Fibroblast of lung (primary cell): ENCODE measurements at regions not wholly inside any gene's neighbourhood (a gene's known extent, or its start where the extent isn't known, plus 50 kb on each side); places are given as distances from the start of the nearest gene placed in this dataset.

Experiments
- DNase-seq, 2 donors: peaks; one replicate each; pipeline versions ENCODE4 v3.0.0 to v3.0.0-alpha.2; 2010; ENCODE audit warnings: low read depth in 2 of 2
- H2AFZ ChIP-seq: 2 replicates; pipeline ENCODE4 v1.5.1; 2012; ENCODE audit warnings: low read length, control low read depth, inconsistent platforms
- H3K27ac ChIP-seq: 2 replicates; pipeline ENCODE4 v1.5.1; 2011; ENCODE audit warnings: low read length, control low read depth; ENCODE audit not compliant: insufficient read depth
- H3K27me3 ChIP-seq: 2 replicates; pipeline ENCODE4 v1.5.1; 2011; ENCODE audit warnings: mild to moderate bottlenecking, low read length; ENCODE audit not compliant: control insufficient read depth, insufficient read depth
- H3K36me3 ChIP-seq: 2 replicates; pipeline ENCODE4 v1.5.1; 2011; ENCODE audit warnings: low read length; ENCODE audit not compliant: control insufficient read depth, insufficient read depth
- H3K4me1 ChIP-seq: 2 replicates; pipeline ENCODE4 v1.5.1; 2011; ENCODE audit warnings: low read length; ENCODE audit not compliant: control insufficient read depth, insufficient read depth; ENCODE audit errors: extremely low read depth
- H3K4me2 ChIP-seq: 2 replicates; pipeline ENCODE4 v1.5.1; 2011; ENCODE audit warnings: low read length, control low read depth; ENCODE audit not compliant: insufficient read depth; ENCODE audit errors: extremely low read depth
- H3K4me3 ChIP-seq, 4 experiments: fragments of 200-600 bp in 1 of 4; sonication (generic) in 1 of 4; replicated peaks in 1 of 4; 2 replicates each; pipeline ENCODE4 v1.5.1; 2011 to 2016; ENCODE audit warnings: low read length in 4 of 4, low read depth in 3 of 4, mild to moderate bottlenecking in 3 of 4, control low read depth in 2 of 4, inconsistent platforms in 1 of 4, mixed read lengths in 1 of 4; ENCODE audit not compliant: insufficient read depth in 1 of 4; ENCODE audit errors: control extremely low read depth in 1 of 4
- H3K79me2 ChIP-seq: 2 replicates; pipeline ENCODE4 v1.5.1; 2012; ENCODE audit warnings: mild to moderate bottlenecking, low read length, inconsistent platforms; ENCODE audit not compliant: control insufficient read depth, insufficient read depth
- H3K9ac ChIP-seq: 2 replicates; pipeline ENCODE4 v1.5.1; 2011; ENCODE audit warnings: mild to moderate bottlenecking, low read length, control low read depth; ENCODE audit not compliant: insufficient read depth
- H3K9me3 ChIP-seq: 2 replicates; pipeline ENCODE4 v1.5.1; 2012; ENCODE audit warnings: low read depth, low read length; ENCODE audit not compliant: control insufficient read depth, insufficient read depth
- H4K20me1 ChIP-seq: 2 replicates; pipeline ENCODE4 v1.5.1; 2011; ENCODE audit warnings: low read length; ENCODE audit not compliant: control insufficient read depth, insufficient read depth; ENCODE audit errors: extremely low read depth
- CTCF ChIP-seq, 2 donors: IDR thresholded peaks in 1 of 2; conservative IDR thresholded peaks in 1 of 2; 1 replicate in 1 of 2; 2 replicates in 1 of 2; pipeline ENCODE4 v1.5.1; 2011 to 2012; ENCODE audit warnings: low read length in 2 of 2, control low read depth in 1 of 2, inconsistent platforms in 1 of 2, low read depth in 1 of 2, mild to moderate bottlenecking in 1 of 2
- EZH2 ChIP-seq: IDR thresholded peaks from 2 replicates; pipeline ENCODE4 v1.5.1; 2012; ENCODE audit warnings: low read length, control low read depth, mild to moderate bottlenecking; ENCODE audit errors: missing control alignments

- no peak for TF ChIP-seq CTCF (conservative IDR thresholded peaks at IDR 0.05 in 1 of 2, IDR thresholded peaks at IDR 0.05 in 1 of 2; ENCODE audit: low read depth in 1 of 2, low read length in 2 of 2)
- TF ChIP-seq EZH2 = no peak
- no peaks in the 10 kb centered on the region for H3K4me1 ChIP-seq
- no peak for DNase-seq
- H3K79me2 ChIP-seq = no peaks in the 10 kb centered on the region
- H3K27ac ChIP-seq = no peak overlapping the region
- no peak overlapping the region for H2AFZ ChIP-seq
- H3K4me2 ChIP-seq = no peak overlapping the region
- no peaks in the 10 kb centered on the region for H3K36me3 ChIP-seq
- no peaks in the 10 kb centered on the region for H4K20me1 ChIP-seq
- no peaks in the 10 kb centered on the region for H3K27me3 ChIP-seq
- H3K4me3 ChIP-seq = no peak overlapping the region
- no peaks in the 10 kb centered on the region for H3K9me3 ChIP-seq
- no peak overlapping the region for H3K9ac ChIP-seq
Observed at GRCh38 chr6:170011204-170012036, 260.0 kb downstream of the ERMARD start.

GRCh38 chr6:170010665-170011203 is 259.3 kb downstream of the ERMARD start:
- Histone ChIP-seq H3K9me3 (no peaks in the 10 kb centered on the region), H3K4me2 (no peak overlapping the region), H3K4me1 (no peaks in the 10 kb centered on the region), H3K4me3 (no peak overlapping the region), H3K27ac (no peak overlapping the region), H3K27me3 (no peaks in the 10 kb centered on the region), H3K79me2 (no peaks in the 10 kb centered on the region), H3K9ac (no peak overlapping the region), H3K36me3 (no peaks in the 10 kb centered on the region), H2AFZ (no peak overlapping the region), H4K20me1 (no peaks in the 10 kb centered on the region)
- no peak for DNase-seq
- no peak for TF ChIP-seq EZH2

- Histone ChIP-seq H2AFZ (no peak overlapping the region), H3K27me3 (no peaks in the 10 kb centered on the region), H3K36me3 (no peaks in the 10 kb centered on the region), H3K4me2 (no peak overlapping the region), H3K4me3 (no peak overlapping the region), H3K79me2 (no peaks in the 10 kb centered on the region), H3K9ac (no peak overlapping the region), H4K20me1 (no peaks in the 10 kb centered on the region), H3K4me1 (no peaks in the 10 kb centered on the region), H3K9me3 (no peaks in the 10 kb centered on the region), H3K27ac (no peak overlapping the region)
- TF ChIP-seq EZH2 = no peak
- no peak for TF ChIP-seq CTCF (conservative IDR thresholded peaks at IDR 0.05 in 1 of 2, IDR thresholded peaks at IDR 0.05 in 1 of 2; ENCODE audit: low read depth in 1 of 2, low read length in 2 of 2)
- DNase-seq = no peak
Observed at GRCh38 chr6:170008294-170008785, 256.9 kb downstream of the ERMARD start.
